ENCODE measurements at regions not wholly inside any gene's neighbourhood (a gene's known extent, or its start where the extent isn't known, plus 50 kb on each side); places are given as distances from the start of the nearest gene placed in this dataset.

DNA sequence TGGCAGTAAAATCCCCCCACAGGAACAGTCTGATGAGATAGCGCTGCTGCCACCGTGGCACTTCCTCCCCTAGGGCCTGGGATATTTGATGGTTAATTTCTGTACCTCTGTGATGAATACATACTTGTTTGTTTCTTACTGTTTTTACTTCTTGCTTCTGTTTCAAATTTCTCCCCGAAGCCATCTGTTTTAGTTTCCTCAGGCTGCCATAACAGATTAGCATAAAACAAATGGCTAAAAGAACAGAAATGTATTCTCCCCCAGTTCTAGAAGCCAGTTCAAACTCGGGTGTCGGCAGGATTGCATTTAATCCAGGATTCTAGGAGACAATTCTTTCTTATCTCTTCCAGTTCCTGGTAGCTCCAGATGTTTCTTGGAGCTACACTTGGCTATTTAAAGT is 435.9 kb downstream of the DSEL start:
- Mint-ChIP-seq H3K27ac (no peak overlapping the region), H3K9me3 (no peaks in the 10 kb centered on the region), H3K4me3 (no peak overlapping the region), H3K27me3 (ENCODE audit: low read depth) (no peaks in the 10 kb centered on the region), H3K4me1 (peaks cover 30 to 32% of the 10 kb centered on the region in 2 experiments), H3K36me3 (ENCODE audit: insufficient read depth in 1 of 3, low read depth in 3 of 3) (peaks cover 0 to 6% (median 0%) of the 10 kb centered on the region in 3 experiments; a peak in 2 of 7 replicates)
- no peaks in the 10 kb centered on the region for H3K9me3 ChIP-seq (ENCODE audit: control insufficient read depth, low read depth, low read length)
- no peaks in the 10 kb centered on the region for H3K23me2 ChIP-seq (ENCODE audit: insufficient read length, low read depth, low read length, poor library complexity, severe bottlenecking)
- no peak overlapping the region for H2AK5ac ChIP-seq (ENCODE audit: insufficient read length, low read length)
- peaks cover 7% of the 10 kb centered on the region; the same call in 1 of the 2 replicates for H3K4me1 ChIP-seq (ENCODE audit: insufficient read depth, low read length)
- no peak overlapping the region for H2AFZ ChIP-seq (ENCODE audit: low read length)
- no peak overlapping the region for H2BK120ac ChIP-seq (ENCODE audit: low read depth, low read length, poor library complexity, severe bottlenecking)
- H3K14ac ChIP-seq (ENCODE audit: insufficient read depth, low read length): no peak overlapping the region
- no peak overlapping the region for H2BK12ac ChIP-seq (ENCODE audit: insufficient read length, low read depth, low read length)
- no peak overlapping the region for H4K5ac ChIP-seq (ENCODE audit: insufficient read length, low read depth, low read length)
- TF ChIP-seq, protein P1, sequence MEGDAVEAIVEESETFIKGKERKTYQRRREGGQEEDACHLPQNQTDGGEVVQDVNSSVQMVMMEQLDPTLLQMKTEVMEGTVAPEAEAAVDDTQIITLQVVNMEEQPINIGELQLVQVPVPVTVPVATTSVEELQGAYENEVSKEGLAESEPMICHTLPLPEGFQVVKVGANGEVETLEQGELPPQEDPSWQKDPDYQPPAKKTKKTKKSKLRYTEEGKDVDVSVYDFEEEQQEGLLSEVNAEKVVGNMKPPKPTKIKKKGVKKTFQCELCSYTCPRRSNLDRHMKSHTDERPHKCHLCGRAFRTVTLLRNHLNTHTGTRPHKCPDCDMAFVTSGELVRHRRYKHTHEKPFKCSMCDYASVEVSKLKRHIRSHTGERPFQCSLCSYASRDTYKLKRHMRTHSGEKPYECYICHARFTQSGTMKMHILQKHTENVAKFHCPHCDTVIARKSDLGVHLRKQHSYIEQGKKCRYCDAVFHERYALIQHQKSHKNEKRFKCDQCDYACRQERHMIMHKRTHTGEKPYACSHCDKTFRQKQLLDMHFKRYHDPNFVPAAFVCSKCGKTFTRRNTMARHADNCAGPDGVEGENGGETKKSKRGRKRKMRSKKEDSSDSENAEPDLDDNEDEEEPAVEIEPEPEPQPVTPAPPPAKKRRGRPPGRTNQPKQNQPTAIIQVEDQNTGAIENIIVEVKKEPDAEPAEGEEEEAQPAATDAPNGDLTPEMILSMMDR (conservative IDR thresholded peaks at IDR 0.05): no peak
- no CpG with 5 or more reads among the region's 5 CpGs for WGBS (ENCODE audit: extremely low coverage, insufficient read length, low lambda C conversion rate)
- H3K18ac ChIP-seq (ENCODE audit: insufficient read length, low read depth, low read length): no peak overlapping the region
- H2BK20ac ChIP-seq (ENCODE audit: low read depth, low read length, poor library complexity, severe bottlenecking): no peak overlapping the region
- no peaks in the 10 kb centered on the region for H4K20me1 ChIP-seq (ENCODE audit: control insufficient read depth, insufficient read depth, insufficient read length)
- H3K4me2 ChIP-seq (ENCODE audit: insufficient read depth, insufficient read length, low read length): no peak overlapping the region
- H3K27me3 ChIP-seq (ENCODE audit: insufficient read depth, low read length): no peaks in the 10 kb centered on the region
- no peak overlapping the region for H4K8ac ChIP-seq (replicated peaks; ENCODE audit: insufficient read length, low read depth, low read length)
- H3K4ac ChIP-seq (ENCODE audit: low read depth, low read length): no peak overlapping the region
- no peak overlapping the region for H2BK15ac ChIP-seq (ENCODE audit: low read depth, low read length)
- H4K91ac ChIP-seq (ENCODE audit: insufficient read length, low read depth, low read length): no peak overlapping the region
- H3K27ac ChIP-seq (ENCODE audit: insufficient read length, low read depth, low read length): no peak overlapping the region
- no peaks in the 10 kb centered on the region for H3K79me1 ChIP-seq (ENCODE audit: insufficient read depth, low read depth, low read length, poor library complexity, severe bottlenecking)
- H3K9ac ChIP-seq (ENCODE audit: extremely low read depth, insufficient read length, low read length): no peak overlapping the region
- no peaks in the 10 kb centered on the region for H3K79me2 ChIP-seq (ENCODE audit: insufficient read depth, low read length)
- H2BK5ac ChIP-seq (ENCODE audit: insufficient read length, low read length): no peak overlapping the region
- DNase-seq: no peak
- no peak overlapping the region for H3T11ph ChIP-seq (ENCODE audit: low read length)
- H3K56ac ChIP-seq (ENCODE audit: insufficient read length, low read depth, low read length): no peak overlapping the region
- H3K23ac ChIP-seq (ENCODE audit: insufficient read length, low read depth, low read length): no peak overlapping the region
